Ovary (tissue), 3 donors: ENCODE measurements at regions not wholly inside any gene's neighbourhood (a gene's known extent, or its start where the extent isn't known, plus 50 kb on each side); places are given as distances from the start of the nearest gene placed in this dataset.

Experiments used
- POLR2A ChIP-seq: fragments of 450-650 bp; IDR thresholded peaks from one replicate; pipeline ENCODE4 v1.6.1; 2017; ENCODE audit warnings: antibody characterized with exemption, mild to moderate bottlenecking, moderate library complexity
- TF ChIP-seq, protein P1 (sequence below), 3 donors: fragments of 450-650 bp in 2 of 3; fragments of 200-600 bp in 1 of 3; IDR thresholded peaks; one replicate each; pipeline versions ENCODE4 v1.5.1 to v1.8.0; 2016 to 2022; ENCODE audit warnings: antibody characterized with exemption in 3 of 3, mild to moderate bottlenecking in 1 of 3
- donor health status: DM: no; HTN: no; CAD: no.

DNA sequence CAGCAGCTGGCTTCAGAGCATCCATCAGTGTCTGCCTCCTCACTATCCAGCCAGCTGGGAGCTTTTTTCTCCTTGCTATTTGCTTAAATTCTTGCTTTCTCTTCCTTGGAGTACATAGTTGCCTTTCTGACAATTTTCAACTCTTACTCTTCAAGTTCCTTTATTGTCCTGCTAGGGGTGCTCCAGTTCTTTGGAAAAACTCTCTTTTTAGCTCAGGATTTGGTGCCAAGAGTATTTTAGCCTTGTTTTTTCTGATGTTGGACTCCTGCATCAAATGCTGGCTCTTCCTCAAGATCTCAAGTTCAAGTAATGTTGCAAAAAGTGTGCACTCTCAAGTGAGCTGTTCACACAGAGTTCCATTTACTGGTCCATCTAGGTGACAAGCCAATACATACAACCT is 126.4 kb downstream of the KDR start:
- TF ChIP-seq, protein P1, sequence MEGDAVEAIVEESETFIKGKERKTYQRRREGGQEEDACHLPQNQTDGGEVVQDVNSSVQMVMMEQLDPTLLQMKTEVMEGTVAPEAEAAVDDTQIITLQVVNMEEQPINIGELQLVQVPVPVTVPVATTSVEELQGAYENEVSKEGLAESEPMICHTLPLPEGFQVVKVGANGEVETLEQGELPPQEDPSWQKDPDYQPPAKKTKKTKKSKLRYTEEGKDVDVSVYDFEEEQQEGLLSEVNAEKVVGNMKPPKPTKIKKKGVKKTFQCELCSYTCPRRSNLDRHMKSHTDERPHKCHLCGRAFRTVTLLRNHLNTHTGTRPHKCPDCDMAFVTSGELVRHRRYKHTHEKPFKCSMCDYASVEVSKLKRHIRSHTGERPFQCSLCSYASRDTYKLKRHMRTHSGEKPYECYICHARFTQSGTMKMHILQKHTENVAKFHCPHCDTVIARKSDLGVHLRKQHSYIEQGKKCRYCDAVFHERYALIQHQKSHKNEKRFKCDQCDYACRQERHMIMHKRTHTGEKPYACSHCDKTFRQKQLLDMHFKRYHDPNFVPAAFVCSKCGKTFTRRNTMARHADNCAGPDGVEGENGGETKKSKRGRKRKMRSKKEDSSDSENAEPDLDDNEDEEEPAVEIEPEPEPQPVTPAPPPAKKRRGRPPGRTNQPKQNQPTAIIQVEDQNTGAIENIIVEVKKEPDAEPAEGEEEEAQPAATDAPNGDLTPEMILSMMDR (IDR thresholded peaks at IDR 0.05), result peak in 2 of 3 donors; percentile 19 to 34
- TF ChIP-seq POLR2A, result no peak
